Effector CD8-positive, alpha-beta T cell (primary cell): ENCODE measurements at regions not wholly inside any gene's neighbourhood (a gene's known extent, or its start where the extent isn't known, plus 50 kb on each side); places are given as distances from the start of the nearest gene placed in this dataset.

ENCODE experiments used
- DNase-seq: peaks from one replicate; lab custom pipeline; 2025; lab: John Stamatoyannopoulos, UW

DNA sequence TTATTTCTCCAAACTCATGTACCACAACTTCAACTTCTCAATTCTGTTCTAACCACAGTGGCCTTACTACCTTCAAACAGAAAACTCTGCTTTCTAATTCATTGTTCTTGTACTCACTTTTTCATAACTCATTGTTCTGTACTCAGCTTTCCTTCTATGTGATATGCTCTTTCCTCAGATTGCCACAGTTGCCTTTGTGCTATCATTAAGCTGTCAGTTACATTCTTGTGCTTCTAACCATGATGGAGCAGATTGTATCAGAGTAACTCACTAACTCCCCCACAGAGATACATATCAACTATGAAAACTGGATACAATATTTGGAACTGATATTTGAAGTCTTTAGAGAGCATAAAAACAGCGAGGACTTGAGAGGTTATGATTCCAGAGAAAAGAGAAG lies 1213.7 kb downstream of the KCNT2 start:
- DNase-seq, result no peak

DNA sequence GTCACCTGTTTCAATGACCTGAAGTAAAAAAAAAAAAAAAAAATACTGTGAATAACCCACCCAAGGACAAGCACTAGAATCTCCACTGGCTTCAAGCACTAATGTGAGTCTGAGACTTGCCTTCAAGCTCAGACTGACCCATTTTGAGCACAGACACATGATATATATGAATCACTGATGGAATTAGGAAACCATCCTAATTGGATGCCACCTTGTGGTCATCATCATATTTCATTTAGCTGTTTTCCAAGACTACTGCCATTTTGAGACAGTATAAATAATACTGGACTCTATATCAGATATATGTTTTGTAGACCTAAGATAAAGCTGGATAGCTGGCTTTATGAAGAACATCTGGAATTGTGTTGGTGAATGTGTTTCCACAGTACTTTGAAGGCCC lies 1232.0 kb downstream of the KCNT2 start:
- no peak for DNase-seq

DNA sequence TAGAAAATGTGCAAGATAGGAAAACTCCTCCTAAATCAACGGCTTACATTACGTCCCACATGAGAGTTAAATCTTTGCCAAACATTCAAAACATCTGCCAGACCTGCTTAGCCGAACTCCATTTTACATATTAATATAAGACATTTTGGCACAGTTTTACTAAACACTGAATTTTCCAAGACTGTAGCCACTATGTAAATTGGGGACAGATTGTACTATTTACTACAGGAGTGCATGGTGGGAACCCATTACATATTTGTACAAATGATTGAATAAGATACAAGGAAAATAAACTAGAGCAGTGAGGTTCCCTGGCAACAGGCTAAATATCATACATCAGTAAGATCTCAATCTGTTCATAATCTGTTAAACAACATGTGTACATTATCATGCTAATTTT lies 1234.4 kb downstream of the KCNT2 start:
- DNase-seq, result no peak

DNA sequence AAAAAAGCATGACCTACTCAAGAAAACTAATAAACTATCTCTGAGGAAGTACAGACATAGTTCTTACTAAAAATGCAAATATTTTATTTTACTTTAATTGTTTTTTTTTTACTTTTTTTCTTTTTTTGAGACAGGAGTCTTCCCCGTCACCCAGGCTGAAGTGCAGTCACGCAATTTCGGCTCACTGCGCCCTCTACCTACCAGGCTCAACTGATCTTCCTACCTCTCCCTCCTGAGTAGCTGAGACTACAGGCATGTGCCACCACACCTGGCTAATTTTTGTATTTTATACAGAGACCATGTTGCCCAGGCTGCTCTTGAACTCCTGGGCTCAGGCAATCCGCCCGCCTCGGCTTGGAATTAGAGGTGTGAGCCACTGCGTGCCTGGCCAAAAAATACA lies 1263.1 kb downstream of the KCNT2 start:
- DNase-seq, result no peak

DNA sequence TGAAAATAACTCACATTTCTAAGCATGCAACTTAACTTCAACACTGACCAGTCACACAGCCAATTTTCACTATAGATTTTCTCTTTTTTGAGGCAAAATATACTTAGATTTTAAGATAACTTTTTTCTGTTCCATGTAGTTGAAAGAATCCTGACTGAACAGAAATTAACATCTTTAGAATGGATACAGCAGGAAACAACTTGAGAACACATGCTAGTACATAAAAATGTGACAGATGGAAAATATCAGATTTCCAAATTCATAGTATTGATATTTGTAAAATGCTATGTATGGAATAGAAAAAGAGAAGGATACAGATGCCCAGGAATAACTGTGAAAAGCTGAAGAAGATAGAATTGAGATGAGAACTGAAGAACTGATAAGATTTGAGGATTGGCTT lies 1270.6 kb downstream of the KCNT2 start:
- DNase-seq, result no peak

DNA sequence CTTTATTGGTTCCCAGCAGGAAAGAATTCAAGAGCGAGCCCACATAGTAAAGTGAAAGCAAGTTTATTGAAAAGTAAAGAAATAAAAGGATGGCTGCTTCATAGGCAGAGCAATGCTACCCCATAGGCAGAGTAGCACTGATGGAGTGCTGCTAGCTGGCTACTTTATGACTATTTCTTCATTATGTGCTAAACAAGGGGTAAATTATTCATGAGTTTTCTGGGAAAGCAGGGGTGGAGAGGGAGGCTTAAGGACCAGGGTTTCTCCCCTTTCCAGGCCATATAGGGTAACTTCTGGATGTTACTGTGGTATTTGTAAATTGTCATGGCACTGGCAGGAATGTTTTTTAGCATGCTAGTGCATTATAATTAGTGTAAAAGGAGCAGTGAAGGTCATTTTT lies 1271.4 kb downstream of the KCNT2 start:
- DNase-seq, result no peak

DNA sequence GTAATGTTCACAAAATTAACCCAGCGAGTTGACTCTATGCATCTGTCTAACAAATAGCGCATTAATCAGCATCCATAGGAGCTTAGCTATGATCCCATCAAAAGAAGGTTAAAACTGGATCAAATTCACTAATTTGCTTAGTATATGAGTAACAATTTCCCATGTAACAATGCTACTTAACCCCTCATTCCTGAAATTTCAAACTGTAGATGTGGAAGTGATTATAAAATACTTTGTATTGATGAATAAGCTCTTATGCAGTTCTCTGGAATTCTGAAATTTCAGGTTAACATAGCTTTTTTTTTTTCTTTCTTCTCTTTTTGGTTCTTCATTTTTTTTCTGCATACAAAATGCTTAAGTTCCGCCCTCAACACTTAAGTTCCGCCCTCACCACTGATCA lies 1272.7 kb downstream of the KCNT2 start:
- no peak for DNase-seq

DNA sequence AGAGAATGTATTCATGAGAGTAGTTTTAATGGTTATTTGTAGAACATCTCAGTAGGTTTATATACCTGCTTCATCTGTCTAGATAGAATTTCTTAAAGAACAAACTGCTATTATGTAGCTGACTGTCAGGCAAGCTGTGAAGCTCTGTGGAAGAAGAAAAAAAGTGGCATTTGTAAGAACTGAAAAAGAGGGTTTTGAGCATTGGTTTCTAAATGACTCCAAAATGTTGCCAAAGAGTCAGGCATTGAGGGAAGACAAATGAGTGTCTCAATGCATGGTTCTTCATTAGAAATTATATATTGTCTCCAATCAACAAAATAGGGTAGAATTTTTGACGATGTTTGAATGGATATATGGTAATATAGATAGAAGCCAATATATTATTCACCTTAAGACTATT lies 1276.1 kb downstream of the KCNT2 start:
- DNase-seq, result no peak

DNA sequence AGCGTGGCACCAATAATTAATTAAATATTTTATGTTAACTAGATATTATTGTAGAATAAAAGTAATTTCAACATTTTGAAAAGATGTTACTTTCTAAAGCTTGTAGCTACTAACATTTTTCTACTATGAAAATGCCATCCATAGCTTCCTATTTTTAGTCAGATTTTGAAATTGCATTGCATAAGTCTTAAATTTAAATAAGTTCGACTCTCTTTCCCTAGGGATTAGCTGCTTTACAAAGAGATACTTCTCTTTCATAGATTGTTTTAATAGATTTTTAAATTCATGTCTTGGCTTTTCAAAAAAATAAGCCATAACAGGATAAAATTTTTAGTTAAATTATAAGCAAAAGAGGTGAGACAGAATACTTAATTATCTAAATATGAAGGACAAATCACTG lies 1279.6 kb downstream of the KCNT2 start:
- DNase-seq, result no peak

DNA sequence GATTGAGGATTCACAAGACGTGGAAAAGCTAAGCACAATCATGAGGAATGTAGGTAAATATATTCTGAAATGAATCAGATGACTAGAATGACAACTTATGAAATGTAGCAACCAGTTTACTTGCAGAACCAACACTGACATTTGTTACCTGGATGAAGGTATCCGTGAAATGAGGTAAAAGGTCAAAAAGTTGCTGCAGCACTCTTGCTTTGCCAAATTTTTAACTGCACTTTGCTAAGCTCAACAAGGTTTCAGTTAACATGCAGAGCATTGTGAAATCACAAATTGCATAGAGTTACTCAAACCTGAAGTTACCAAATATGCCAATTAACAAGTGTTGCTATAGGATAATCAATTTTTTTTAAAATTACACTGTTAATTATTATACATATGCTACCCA lies 1280.1 kb downstream of the KCNT2 start:
- no peak for DNase-seq

DNA sequence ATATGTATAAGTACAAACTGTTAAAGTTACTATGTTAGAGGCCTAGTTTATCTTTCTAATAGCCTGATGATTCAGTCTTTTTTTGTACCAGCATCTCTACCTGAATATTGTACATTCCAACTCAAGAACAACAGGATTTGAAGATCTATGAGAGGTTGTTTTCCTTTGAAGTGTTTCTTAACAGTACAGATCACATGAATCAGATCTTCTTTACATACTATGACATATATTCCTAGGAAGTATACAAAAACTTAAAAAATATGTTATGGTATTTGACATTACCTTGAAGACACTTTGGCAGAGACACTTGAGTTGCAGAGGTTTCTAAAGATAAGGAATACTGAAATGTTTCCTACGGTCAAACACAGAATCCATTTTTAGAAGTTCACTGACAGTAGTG lies 1280.9 kb downstream of the KCNT2 start:
- no peak for DNase-seq

DNA sequence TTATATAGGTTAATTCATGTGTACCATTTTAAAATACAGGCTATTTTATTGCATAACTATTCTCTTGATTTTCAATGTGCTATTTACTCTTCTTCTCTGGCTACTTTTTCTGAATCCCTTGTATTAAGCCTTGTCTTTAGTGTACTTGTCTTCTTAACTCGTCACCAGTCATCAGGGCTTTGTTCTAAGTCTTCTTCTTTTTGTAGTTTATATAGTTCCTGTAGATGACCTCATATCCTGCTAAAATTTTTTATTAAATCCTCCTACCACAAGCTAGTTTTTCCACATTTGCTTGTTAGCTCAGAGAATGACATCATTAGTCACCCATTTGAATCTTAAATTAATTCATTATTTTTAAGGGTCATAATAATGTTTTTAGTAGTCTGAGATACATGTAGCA lies 1281.9 kb downstream of the KCNT2 start:
- DNase-seq, result no peak

DNA sequence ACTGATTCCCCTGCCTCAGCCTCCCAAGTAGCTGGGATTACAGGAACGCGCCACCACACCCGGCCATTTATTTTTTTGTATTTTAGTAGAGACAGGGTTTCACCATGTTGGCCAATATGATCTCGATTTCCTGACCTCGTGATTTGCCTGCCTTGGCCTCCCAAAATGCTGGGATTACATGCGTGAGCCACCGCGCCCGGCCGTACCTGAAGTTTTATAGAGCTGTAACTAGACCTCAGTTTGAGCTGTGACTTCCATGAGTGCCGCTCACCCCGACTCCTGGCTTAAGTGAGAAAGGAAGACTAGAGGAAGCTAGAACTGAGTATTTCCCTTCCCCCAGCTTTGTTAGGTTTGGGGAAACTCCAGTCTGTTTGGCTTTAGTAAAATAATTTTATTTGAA lies 1283.1 kb downstream of the KCNT2 start:
- no peak for DNase-seq

DNA sequence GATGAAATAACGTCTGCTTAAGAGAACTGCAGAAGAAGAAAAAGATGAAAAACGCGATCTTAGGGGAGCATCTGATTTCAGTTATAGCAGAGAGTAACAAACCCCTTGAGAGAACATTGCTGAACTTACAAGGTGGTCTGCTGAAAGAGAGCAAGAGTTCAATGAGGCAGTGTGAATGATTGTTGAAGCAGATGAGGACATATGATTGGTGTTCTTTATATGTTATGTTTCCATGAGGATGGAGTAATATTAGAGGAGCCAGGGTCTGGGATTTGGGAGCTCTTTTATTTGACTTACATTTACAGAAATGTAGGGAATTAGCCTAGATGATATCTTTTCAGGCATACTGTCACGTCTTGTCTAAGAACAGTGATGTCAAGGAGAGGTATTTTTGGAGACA lies 1302.0 kb downstream of the KCNT2 start:
- no peak for DNase-seq

DNA sequence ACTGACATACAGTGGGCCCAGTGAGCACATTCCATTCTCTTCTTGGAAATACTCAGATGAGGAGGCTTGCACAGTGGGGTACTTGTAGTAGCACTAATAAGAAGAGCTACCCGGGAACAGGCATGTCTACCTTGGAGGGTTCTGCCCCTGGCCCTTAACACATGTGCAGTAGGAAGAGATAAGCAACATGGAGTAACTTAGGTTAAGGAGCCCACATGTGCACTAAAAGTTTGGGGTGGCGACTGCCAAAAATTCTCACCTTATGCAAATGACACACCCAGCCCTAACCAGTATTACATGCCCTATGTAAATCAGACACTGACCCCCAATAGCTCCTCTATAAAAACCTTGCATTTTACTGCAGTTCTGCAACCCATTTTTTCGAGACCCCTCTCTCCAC lies 1313.3 kb downstream of the KCNT2 start:
- DNase-seq, result no peak

DNA sequence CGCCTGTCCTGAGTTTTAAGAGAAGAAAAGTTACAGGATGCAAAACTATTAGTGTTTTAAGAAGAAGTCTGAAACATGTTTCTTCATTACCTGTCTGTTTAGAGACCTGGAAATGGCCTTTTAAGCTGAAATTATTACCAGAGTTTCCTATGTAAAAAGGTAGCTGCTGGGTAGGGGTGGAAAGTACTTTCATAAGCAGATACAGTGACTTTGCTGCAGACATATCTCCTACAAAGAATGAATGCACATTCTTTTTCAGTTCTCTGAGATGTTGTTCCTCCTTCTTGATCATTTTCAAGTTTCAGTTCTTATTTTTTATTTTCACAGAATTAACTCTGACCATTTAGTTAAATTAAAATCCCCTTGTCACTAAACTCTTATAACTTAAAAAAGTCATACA lies 1329.6 kb downstream of the KCNT2 start:
- no peak for DNase-seq

DNA sequence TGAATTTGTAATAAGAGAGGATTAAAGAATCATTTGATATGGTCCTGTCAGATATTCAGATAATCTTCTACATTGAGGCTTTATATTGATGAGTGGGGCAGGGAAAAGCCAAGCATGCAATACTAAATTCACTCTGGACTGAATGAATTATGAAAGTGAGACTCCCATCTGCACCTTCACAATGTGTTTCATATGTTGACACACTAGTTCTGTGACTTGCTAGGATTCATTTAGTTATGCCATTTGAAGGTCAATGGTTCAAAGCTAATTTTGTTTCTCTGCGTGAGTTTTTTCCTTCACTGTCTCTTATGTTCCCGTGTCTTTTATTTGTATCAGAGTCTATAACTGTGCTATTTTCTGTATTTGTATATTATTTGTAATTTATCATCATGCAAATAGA lies 1332.5 kb downstream of the KCNT2 start:
- DNase-seq, result no peak

DNA sequence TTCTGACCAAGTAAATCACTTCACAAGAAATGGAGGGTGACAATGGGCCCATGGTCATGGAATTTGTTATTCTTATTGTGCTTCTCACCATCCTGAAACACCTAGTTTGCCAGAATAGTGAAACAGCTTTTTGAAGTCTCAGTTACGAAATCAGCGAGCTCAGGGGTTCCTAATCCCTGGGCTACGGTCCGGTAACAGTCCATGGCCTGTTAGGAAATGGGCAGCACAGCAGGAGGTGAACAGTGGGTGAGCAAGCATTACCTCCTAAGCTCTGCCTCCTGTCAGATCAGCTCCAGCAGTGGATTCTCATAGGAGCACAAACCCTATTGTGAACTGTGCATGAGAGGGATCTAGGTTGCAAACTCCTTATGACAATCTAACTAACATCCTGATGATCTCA lies 1356.3 kb downstream of the KCNT2 start:
- DNase-seq, result no peak

DNA sequence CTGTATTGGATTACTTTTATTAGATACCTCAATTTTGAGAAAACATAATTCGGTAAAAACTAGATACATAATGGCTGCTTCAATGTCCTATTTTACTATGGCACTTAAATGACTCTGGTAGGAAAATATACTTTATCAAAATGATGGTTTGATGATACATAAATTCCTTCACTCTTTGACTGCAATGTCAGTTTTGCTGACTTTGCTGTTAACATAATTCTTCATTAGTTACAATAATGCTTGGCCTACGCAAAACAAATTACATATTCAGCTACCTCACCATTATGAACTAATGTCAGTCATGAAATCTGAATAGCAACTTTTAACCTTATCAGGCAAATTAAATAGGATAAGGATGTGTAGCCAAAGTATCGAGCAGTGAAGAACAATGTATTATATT lies 1364.7 kb downstream of the KCNT2 start:
- no peak for DNase-seq

DNA sequence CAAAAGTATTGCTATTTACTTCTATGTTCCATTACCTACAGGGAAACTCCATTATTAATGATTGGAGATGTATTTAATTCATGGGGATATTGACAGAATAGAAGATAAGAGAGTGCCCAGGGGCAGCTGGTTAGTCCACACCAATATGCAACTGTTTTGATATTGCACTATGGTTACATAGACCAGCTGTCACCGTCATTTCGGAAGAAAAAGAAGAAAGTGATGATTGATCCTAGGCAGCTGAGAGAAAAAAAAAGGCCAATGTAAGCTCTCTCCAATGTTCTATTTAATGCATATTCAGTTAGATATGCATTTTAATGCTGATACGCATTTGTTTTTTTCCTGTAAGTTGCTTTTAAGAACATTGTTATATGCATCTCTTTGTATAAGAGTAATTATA lies 1367.2 kb downstream of the KCNT2 start:
- DNase-seq, result no peak

DNA sequence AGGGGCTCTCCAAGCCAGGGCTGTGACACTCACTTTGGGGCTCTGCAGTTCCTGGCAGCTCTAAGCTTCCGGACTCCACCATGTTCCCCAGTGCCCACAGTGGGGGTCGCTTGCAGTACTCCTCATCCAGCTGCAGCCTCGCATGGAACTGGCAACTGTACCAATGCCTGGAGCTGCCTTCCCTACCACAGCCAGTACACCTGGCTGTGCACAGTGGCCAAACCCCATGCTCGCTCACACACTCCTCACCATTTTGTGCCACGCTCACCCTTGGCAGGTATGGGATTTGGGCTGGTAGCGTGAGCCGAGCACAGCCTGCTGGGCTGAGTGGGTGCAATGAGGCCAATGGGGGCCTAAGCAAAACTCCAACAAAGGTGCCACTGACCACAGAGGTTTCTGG lies 1369.9 kb downstream of the KCNT2 start:
- no peak for DNase-seq

DNA sequence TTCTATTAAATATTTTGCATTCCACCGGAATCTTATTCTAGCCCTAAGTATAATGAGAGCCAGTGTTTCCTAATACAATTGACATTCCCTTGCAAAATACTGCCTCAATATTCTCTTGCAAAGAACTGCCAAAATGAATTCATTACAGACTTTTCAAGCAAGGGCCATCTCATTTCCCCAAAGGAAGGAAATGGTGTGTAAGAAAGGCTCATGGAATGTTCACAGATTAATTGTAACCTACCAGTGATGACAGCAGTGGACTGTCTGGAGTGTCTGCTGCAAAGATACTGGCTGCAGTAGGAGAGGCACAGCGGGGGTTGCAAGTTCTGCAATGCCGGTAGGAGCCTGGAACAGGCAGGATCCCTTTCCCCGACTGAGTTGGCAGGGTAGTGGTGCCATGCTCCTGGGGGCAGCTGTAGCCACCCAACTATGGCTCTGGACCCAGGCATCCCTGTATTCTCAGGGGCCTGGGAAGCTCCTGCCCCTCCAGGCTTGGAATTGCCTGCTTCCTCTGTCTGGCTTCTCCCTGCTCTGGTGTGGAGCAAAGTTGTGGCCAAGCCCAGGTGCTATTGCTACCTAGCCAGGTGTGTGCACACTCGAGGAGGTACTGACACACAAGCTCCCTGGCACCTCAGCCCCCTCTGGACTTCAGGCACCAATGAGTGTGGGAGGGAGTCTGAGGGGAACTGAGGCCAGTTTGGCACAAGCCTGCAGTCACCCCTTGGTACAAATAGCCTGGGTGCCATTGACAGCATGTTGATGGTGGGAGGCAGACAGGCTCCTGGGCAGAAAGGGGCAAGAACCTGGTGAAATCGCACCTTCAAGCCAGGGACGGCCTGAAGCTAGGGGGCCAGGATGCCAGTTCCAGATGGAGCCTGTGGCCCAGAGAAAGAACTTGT lies 1371.0 kb downstream of the KCNT2 start:
- DNase-seq, result no peak

DNA sequence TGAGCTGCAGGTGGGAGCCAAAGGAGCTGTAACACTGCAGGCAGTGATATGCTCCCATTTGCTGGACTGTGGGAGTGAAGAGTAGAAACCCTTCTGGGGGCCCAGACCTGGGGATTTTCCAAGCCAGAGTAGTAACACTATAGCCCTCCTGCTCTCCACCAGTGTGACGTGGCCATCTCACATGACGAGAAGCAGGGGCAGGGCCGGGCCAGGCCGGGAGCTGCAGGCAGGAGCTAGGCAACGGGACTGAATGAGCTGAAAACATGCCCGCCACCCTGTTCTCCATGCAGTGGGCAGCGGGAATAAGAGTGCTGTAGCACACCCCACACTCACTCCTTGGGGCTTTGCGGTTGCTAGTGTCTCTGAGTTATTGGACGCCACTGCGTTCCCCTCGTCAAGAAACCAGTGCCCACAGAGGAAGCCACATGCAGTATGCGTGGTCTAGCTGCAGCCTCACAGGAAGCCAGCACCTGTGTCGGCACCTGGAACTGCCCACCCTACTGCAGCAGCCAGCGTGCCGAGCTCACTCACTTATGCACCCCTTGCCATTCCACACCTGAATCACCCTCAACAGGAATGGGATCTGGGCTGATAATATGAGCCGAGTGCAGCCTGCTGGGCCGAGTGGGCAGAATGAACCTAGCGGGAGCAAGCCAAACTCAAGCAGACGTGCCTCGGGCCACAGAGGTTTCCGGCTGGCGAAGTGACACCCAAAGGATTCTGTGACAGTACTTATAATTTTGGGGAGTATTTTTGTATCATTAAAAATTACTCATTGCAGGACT lies 1389.6 kb downstream of the KCNT2 start:
- no peak for DNase-seq
